LNCaP clone FGC (cell line): ENCODE measurements at regions not wholly inside any gene's neighbourhood (a gene's known extent, or its start where the extent isn't known, plus 50 kb on each side); places are given as distances from the start of the nearest gene placed in this dataset.

Experiments used
- DNase-seq: peaks from one replicate; pipeline ENCODE4 v3.0.0-alpha.2; 2011; ENCODE audit warnings: low read depth
- H3K4me3 ChIP-seq: 2 replicates; pipeline ENCODE4 v1.5.1; 2011; ENCODE audit warnings: mild to moderate bottlenecking, low read depth, low read length, control low read depth
- TF ChIP-seq, protein P1 (sequence below): IDR thresholded peaks from 2 replicates; pipeline ENCODE4 v1.5.1; 2012; ENCODE audit warnings: mild to moderate bottlenecking; ENCODE audit not compliant: control insufficient read depth, insufficient read depth; ENCODE audit errors: extremely low read depth

DNA sequence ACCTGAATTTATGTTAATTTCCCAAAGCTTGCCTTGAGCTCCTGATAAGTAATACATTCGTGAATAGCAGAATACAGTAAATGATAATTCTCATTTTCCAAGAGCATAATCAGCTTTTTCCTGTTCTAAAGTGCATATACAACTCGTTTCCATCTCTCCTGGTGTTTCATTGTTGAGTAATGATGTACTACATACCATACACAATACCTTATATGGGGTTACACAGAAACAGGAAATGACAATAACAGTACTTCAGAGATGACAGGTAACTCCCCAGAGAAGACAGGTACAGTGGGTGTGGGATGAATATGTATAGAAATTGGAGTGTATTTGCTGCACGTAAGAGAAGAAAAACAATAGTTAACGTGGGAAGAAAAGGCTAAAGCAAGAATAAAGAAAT is 287.1 kb downstream of the TENT4A start:
- H3K4me3 ChIP-seq: no peak overlapping the region
- no peak for DNase-seq
- TF ChIP-seq, protein P1, sequence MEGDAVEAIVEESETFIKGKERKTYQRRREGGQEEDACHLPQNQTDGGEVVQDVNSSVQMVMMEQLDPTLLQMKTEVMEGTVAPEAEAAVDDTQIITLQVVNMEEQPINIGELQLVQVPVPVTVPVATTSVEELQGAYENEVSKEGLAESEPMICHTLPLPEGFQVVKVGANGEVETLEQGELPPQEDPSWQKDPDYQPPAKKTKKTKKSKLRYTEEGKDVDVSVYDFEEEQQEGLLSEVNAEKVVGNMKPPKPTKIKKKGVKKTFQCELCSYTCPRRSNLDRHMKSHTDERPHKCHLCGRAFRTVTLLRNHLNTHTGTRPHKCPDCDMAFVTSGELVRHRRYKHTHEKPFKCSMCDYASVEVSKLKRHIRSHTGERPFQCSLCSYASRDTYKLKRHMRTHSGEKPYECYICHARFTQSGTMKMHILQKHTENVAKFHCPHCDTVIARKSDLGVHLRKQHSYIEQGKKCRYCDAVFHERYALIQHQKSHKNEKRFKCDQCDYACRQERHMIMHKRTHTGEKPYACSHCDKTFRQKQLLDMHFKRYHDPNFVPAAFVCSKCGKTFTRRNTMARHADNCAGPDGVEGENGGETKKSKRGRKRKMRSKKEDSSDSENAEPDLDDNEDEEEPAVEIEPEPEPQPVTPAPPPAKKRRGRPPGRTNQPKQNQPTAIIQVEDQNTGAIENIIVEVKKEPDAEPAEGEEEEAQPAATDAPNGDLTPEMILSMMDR: no peak

DNA sequence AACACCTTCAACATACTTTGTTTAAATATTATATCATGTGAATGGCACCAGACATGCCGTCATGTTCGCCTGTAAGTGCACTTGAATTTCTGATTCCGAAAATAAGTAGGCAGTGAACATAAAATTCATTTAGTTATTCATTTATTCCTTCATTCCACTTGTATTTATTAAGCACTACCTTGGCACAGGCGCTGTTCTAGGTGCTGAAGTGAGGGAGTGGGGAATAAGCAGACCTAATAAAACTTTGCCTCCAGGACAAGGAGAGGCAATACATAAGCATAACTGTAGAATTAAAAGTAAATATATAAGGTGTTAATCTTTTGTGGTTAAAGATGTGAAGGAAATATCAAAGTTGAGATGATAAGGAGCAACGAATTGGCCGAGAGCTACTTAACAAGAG is 297.4 kb downstream of the TENT4A start:
- TF ChIP-seq, protein P1: no peak
- no peak for DNase-seq
- no peak overlapping the region for H3K4me3 ChIP-seq

DNA sequence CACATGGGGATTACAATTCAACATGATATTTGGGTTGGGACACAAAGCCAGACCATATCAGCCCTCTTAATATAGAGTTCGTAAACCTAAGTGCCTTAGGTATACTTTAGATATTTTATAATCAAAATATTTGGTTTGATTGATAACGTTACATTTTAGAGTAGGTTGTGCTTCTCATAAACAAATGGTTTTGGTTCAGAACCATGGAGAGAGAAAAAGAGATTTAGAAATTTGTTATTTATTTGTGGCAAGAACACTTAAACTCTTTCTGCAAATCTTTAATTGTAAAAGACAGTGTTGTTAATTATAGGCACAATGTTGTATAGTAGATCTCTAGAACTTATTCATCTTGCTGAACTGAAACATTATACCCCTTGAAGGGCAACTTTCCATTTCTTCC is 298.8 kb downstream of the TENT4A start:
- no peak overlapping the region for H3K4me3 ChIP-seq
- no peak for DNase-seq
- TF ChIP-seq, protein P1: no peak

DNA sequence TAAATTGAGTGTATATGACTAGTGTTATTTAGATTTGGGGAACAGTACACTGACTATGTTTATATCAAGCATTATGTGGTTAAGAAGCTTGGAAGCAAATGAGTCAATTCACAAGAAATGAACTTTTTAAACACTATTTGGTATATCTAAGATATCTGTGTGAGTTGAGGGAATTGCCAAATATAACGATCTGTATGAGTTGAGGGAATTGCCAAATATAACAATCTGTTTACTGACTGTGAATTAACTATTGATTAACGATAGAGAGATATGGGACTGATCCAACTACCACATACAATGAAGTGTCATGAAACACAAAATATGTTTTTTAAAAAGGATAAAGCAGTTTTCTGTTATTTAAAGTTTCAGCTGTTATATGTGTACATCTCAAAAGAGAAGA is 301.4 kb downstream of the TENT4A start:
- H3K4me3 ChIP-seq: no peak overlapping the region
- TF ChIP-seq, protein P1: no peak
- DNase-seq: no peak

DNA sequence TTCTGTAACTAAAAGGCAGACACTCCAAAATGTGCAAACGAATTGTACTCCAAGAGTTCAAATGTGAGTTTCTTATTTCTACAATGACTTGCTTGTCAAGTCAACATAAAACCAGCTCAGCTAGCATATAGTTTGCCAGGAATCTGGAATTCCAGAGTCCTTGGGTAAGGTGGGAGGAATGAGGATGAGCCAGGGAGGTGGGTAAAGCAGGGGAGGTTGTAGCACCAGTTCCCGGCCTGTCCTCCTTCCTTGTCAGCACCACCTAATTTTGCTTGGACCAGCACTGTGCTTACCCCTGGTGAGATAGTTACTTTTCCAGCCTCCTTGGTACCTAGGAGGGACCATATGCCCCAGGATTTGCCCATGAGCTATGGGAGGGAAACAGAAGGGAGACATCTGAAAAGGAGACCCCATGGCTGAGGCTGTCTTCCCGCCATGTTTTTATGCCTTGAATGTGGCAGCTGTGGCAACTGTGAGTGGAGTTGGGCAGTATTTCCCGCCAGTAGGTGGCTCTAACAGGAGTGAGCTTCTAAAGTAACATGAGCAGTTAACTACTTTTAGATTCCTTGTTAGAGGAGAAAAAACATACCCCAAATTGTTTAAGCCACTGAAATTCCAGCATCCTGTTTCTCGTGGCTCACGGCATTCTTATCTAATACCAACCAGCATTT is 302.5 kb downstream of the TENT4A start:
- no peak overlapping the region for H3K4me3 ChIP-seq
- TF ChIP-seq, protein P1: peak; percentile 57
- no peak for DNase-seq

DNA sequence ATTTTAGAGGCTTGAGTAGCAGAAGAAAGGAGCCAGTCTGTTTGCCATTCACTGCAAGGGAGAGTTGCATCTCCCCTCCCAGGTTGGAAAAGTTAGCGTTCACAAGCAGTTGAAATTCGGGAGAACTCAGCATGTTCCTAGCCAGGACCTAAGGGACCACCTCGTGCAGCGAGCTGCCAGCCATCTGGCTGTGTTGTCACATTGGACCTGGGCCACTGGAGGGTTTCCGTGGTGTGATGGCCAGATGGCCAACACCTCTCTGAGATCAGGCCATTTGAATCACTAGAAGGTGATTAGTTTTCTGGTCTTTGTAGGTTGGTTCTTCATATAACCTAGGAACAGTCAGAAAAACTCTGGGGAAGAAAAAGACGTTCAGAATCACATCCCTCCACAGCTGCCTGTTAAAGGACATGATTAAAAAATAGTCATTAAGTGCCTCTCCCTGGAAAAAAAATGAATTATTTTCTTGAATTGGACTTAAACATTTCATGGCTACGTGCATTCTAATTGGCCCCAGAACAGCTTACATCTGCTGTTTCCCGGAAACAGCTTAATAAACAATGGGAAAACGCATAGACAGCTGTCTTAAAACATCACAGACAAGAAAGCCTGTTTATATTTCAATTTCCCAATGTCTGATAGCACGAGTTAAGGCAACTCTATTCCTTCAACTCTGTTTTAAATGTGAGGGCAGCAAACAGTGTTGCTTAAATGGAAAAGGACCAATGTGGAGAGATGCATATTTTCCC is 303.9 kb downstream of the TENT4A start:
- TF ChIP-seq, protein P1: no peak
- no peak for DNase-seq
- no peak overlapping the region for H3K4me3 ChIP-seq

DNA sequence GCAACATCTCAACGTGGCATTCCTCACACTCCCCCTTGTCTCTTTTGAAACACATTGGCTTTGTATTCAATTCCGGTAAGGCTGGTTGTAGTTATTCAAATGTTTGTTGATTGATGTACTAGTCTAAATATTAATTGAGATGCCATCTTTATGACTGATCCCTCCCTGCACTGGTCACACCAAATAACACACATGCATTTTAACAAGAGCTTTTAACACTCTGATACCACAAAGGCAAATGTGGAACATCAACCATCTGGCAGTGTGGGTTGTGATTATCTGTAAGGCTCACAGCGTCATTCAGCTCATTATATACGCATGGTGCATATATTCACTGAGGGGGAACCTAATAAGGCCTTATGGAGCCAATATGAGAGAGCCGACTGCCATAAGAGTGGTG is 305.0 kb downstream of the TENT4A start:
- TF ChIP-seq, protein P1: no peak
- no peak for DNase-seq
- no peak overlapping the region for H3K4me3 ChIP-seq
